GM23338 (cell line): ENCODE measurements at regions not wholly inside any gene's neighbourhood (a gene's known extent, or its start where the extent isn't known, plus 50 kb on each side); places are given as distances from the start of the nearest gene placed in this dataset.

ENCODE experiments used
- ATAC-seq: fragments of 200-7000 bp; cut with Tn5 transposase; 3 replicates; pipeline ENCODE4 v1.9.1; 2020
- DNase-seq: peaks from one replicate; pipeline ENCODE4 v3.0.0-alpha.2; 2015; ENCODE audit warnings: low spot score
- H2AFZ ChIP-seq: fragments of 200-600 bp; sonication (generic); 2 replicates; pipeline ENCODE4 v1.8.0; 2016; ENCODE audit warnings: antibody characterized with exemption, mild to moderate bottlenecking, moderate library complexity
- H3F3A ChIP-seq: fragments of 200-600 bp; sonication (generic); replicated peaks from 2 replicates; pipeline ENCODE4 v1.8.0; 2017; ENCODE audit warnings: antibody characterized with exemption, mixed run types, low read depth
- H3K27ac ChIP-seq: fragments of 200-600 bp; sonication (generic); 2 replicates; pipeline ENCODE4 v1.6.1; 2016; ENCODE audit warnings: low read depth
- H3K27me3 ChIP-seq: fragments of 200-600 bp; sonication (generic); 2 replicates; pipeline ENCODE4 v1.8.0; 2016; ENCODE audit warnings: mild to moderate bottlenecking, mixed run types, moderate library complexity; ENCODE audit not compliant: insufficient read depth
- H3K36me3 ChIP-seq: fragments of 200-600 bp; sonication (generic); 2 replicates; pipeline ENCODE4 v1.8.0; 2016; ENCODE audit warnings: mild to moderate bottlenecking; ENCODE audit not compliant: insufficient read depth
- H3K4me1 ChIP-seq: fragments of 200-600 bp; sonication (generic); 2 replicates; pipeline ENCODE4 v1.8.0; 2016; ENCODE audit warnings: mild to moderate bottlenecking, moderate library complexity; ENCODE audit not compliant: insufficient read depth
- H3K4me2 ChIP-seq: fragments of 200-600 bp; sonication (generic); 2 replicates; pipeline ENCODE4 v1.7.1; 2017; ENCODE audit warnings: mixed run types
- H3K4me3 ChIP-seq: fragments of 200-600 bp; sonication (generic); 2 replicates; pipeline ENCODE4 v1.6.1; 2016; ENCODE audit warnings: mixed run types
- H3K79me2 ChIP-seq: fragments of 200-600 bp; sonication (generic); replicated peaks from 2 replicates; pipeline ENCODE4 v1.8.0; 2017; ENCODE audit warnings: mild to moderate bottlenecking; ENCODE audit not compliant: insufficient read depth
- H3K9me2 ChIP-seq: fragments of 200-600 bp; sonication (generic); 2 replicates; pipeline ENCODE4 v1.8.0; 2017; ENCODE audit not compliant: insufficient read depth
- H4K20me1 ChIP-seq: fragments of 200-600 bp; sonication (generic); replicated peaks from 2 replicates; pipeline ENCODE4 v1.8.0; 2017; ENCODE audit warnings: mild to moderate bottlenecking; ENCODE audit not compliant: insufficient read depth
- H3K27ac Mint-ChIP-seq: 2 replicates; pipeline ENCODE4 v1.8.0; 2020; ENCODE audit warnings: inconsistent platforms, mild to moderate bottlenecking, moderate library complexity, mixed read lengths
- H3K27me3 Mint-ChIP-seq: 3 replicates; pipeline ENCODE4 v1.8.0; 2022; ENCODE audit warnings: low read depth, mild to moderate bottlenecking, moderate library complexity, mixed read lengths, inconsistent platforms; ENCODE audit not compliant: insufficient read depth, poor library complexity
- H3K36me3 Mint-ChIP-seq: 3 replicates; pipeline ENCODE4 v1.8.0; 2021; ENCODE audit warnings: low read depth, mild to moderate bottlenecking, inconsistent platforms, moderate library complexity, mixed read lengths
- H3K4me1 Mint-ChIP-seq: 3 replicates; pipeline ENCODE4 v1.8.0; 2020; ENCODE audit warnings: mild to moderate bottlenecking, inconsistent platforms, mixed read lengths
- H3K4me3 Mint-ChIP-seq: 3 replicates; pipeline ENCODE4 v1.8.0; 2021; ENCODE audit warnings: moderate library complexity, mild to moderate bottlenecking, inconsistent platforms, mixed read lengths
- H3K9me3 Mint-ChIP-seq: 3 replicates; pipeline ENCODE4 v1.8.0; 2020; ENCODE audit warnings: moderate library complexity, mild to moderate bottlenecking, inconsistent platforms, mixed read lengths
- EZH2 ChIP-seq: fragments of 200-600 bp; sonication (generic); IDR thresholded peaks from one replicate; pipeline ENCODE4 v1.8.0; 2017; ENCODE audit warnings: antibody characterized with exemption, mild to moderate bottlenecking, low read depth; ENCODE audit not compliant: unreplicated experiment
- EZH2phosphoT487 ChIP-seq: fragments of 200-600 bp; sonication (generic); IDR thresholded peaks from one replicate; pipeline ENCODE4 v1.8.1; 2018; ENCODE audit warnings: antibody characterized with exemption; ENCODE audit not compliant: unreplicated experiment
- STAT1 ChIP-seq: IDR thresholded peaks from one replicate; pipeline ENCODE4 v1.6.1; 2016; ENCODE audit warnings: antibody characterized with exemption; ENCODE audit not compliant: unreplicated experiment
- TF ChIP-seq, protein P1 (sequence below): IDR thresholded peaks from one replicate; pipeline ENCODE4 v1.6.1; 2018; ENCODE audit warnings: antibody characterized with exemption; ENCODE audit not compliant: unreplicated experiment
- TF ChIP-seq, protein P2 (sequence below): IDR thresholded peaks from 2 replicates; pipeline ENCODE4 v1.6.1; 2016; ENCODE audit warnings: antibody characterized with exemption
- TF ChIP-seq, protein P3 (sequence below): fragments of 250-450 bp; sonication (Bioruptor Pico); IDR thresholded peaks from 2 replicates; pipeline ENCODE4 v1.5.0; 2020; ENCODE audit warnings: mild to moderate bottlenecking, moderate library complexity

DNA sequence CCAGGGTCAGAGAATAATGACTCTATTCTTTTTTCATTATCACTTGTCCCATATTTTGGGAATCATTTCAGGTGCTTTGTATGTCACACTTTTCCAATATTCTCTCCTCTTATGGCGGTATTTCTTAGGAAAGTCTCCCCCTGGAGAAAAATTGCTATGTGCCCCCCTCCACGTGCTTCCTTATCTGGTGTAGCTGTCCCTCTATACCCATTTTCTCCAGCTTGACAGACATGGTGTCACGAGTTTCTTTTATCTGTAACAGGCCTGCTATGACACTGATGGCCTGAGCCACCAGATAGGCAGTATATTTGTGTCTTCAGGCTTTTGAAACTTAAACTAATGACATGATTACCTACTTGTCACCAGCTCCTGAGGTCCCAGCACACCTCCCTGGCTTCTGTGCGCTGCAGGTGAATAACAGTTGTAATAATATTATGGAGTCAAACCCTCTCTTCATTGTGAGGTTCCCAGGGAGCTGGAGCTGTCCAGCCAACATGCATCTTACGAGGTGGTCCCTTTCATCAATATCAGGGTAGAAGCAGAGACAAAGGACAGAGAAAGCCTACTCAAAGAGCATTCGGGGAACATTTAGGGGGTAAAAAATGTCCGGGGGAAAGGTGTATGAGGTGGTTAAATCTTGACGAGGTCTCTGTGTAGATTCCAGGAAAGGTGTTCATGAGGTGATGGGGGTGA lies 71.2 kb upstream of the DUSP10 start (continued):
- TF ChIP-seq, protein P1, sequence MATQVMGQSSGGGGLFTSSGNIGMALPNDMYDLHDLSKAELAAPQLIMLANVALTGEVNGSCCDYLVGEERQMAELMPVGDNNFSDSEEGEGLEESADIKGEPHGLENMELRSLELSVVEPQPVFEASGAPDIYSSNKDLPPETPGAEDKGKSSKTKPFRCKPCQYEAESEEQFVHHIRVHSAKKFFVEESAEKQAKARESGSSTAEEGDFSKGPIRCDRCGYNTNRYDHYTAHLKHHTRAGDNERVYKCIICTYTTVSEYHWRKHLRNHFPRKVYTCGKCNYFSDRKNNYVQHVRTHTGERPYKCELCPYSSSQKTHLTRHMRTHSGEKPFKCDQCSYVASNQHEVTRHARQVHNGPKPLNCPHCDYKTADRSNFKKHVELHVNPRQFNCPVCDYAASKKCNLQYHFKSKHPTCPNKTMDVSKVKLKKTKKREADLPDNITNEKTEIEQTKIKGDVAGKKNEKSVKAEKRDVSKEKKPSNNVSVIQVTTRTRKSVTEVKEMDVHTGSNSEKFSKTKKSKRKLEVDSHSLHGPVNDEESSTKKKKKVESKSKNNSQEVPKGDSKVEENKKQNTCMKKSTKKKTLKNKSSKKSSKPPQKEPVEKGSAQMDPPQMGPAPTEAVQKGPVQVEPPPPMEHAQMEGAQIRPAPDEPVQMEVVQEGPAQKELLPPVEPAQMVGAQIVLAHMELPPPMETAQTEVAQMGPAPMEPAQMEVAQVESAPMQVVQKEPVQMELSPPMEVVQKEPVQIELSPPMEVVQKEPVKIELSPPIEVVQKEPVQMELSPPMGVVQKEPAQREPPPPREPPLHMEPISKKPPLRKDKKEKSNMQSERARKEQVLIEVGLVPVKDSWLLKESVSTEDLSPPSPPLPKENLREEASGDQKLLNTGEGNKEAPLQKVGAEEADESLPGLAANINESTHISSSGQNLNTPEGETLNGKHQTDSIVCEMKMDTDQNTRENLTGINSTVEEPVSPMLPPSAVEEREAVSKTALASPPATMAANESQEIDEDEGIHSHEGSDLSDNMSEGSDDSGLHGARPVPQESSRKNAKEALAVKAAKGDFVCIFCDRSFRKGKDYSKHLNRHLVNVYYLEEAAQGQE: no peak

DNA sequence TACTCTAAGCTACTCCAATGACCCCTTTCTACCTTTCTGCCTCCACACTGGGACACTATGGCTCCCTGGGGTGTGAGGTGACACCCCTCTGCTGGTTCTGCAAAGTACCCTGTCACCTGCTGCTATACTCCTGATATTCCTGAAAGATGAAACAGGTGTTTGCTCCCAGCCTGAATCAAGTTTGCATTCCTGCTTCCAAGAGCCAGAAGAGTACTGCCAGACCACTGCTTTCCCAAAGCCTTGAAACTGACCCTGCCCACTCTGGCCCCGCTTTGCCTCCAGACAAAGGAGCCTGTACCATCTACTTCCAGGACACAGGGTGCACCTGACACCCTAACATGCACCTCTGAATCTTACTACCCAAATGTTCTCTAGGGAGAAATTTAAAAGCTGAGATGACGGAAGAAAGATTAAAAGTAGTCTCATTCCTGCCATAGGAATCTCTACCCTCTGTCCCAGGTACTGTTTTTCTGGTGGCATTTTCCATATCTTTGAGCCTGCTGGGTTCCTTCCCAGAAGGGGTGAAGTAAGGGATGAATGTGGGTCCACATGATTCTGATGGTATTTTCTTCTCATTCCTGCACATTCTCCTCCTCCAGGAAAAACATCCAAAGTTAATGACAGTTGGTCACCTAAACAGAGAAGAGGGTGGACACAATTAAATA lies 70.3 kb upstream of the DUSP10 start:
- no peaks in the 10 kb centered on the region for H3K36me3 ChIP-seq
- H4K20me1 ChIP-seq: no peaks in the 10 kb centered on the region
- H3K4me3 ChIP-seq: no peak overlapping the region
- H3K4me1 ChIP-seq: no peaks in the 10 kb centered on the region
- no peaks in the 10 kb centered on the region for H3K27me3 Mint-ChIP-seq
- H3K4me2 ChIP-seq: no peak overlapping the region
- no peak overlapping the region for H3K27ac ChIP-seq
- ATAC-seq: no peak
- H3F3A ChIP-seq: no peaks in the 10 kb centered on the region
- H3K27ac Mint-ChIP-seq: no peak overlapping the region
- H3K9me2 ChIP-seq: 0 out of 2 replicates have a peak, but pooled peaks cover 2% of the 10 kb centered on the region
- no peaks in the 10 kb centered on the region for H3K79me2 ChIP-seq
- no peak overlapping the region for H3K4me3 Mint-ChIP-seq
- no peak for DNase-seq
- no peaks in the 10 kb centered on the region for H3K27me3 ChIP-seq
- H3K36me3 Mint-ChIP-seq: no peaks in the 10 kb centered on the region
- H2AFZ ChIP-seq: no peak overlapping the region
- no peaks in the 10 kb centered on the region for H3K9me3 Mint-ChIP-seq
- H3K4me1 Mint-ChIP-seq: peaks cover 7% of the 10 kb centered on the region; the same call in 2 of the 3 replicates
- TF ChIP-seq, protein P1: no peak
- TF ChIP-seq EZH2 (no peak), EZH2phosphoT487 (no peak), STAT1 (no peak)
- TF ChIP-seq, protein P2, sequence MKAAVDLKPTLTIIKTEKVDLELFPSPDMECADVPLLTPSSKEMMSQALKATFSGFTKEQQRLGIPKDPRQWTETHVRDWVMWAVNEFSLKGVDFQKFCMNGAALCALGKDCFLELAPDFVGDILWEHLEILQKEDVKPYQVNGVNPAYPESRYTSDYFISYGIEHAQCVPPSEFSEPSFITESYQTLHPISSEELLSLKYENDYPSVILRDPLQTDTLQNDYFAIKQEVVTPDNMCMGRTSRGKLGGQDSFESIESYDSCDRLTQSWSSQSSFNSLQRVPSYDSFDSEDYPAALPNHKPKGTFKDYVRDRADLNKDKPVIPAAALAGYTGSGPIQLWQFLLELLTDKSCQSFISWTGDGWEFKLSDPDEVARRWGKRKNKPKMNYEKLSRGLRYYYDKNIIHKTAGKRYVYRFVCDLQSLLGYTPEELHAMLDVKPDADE: no peak
- TF ChIP-seq, protein P3, sequence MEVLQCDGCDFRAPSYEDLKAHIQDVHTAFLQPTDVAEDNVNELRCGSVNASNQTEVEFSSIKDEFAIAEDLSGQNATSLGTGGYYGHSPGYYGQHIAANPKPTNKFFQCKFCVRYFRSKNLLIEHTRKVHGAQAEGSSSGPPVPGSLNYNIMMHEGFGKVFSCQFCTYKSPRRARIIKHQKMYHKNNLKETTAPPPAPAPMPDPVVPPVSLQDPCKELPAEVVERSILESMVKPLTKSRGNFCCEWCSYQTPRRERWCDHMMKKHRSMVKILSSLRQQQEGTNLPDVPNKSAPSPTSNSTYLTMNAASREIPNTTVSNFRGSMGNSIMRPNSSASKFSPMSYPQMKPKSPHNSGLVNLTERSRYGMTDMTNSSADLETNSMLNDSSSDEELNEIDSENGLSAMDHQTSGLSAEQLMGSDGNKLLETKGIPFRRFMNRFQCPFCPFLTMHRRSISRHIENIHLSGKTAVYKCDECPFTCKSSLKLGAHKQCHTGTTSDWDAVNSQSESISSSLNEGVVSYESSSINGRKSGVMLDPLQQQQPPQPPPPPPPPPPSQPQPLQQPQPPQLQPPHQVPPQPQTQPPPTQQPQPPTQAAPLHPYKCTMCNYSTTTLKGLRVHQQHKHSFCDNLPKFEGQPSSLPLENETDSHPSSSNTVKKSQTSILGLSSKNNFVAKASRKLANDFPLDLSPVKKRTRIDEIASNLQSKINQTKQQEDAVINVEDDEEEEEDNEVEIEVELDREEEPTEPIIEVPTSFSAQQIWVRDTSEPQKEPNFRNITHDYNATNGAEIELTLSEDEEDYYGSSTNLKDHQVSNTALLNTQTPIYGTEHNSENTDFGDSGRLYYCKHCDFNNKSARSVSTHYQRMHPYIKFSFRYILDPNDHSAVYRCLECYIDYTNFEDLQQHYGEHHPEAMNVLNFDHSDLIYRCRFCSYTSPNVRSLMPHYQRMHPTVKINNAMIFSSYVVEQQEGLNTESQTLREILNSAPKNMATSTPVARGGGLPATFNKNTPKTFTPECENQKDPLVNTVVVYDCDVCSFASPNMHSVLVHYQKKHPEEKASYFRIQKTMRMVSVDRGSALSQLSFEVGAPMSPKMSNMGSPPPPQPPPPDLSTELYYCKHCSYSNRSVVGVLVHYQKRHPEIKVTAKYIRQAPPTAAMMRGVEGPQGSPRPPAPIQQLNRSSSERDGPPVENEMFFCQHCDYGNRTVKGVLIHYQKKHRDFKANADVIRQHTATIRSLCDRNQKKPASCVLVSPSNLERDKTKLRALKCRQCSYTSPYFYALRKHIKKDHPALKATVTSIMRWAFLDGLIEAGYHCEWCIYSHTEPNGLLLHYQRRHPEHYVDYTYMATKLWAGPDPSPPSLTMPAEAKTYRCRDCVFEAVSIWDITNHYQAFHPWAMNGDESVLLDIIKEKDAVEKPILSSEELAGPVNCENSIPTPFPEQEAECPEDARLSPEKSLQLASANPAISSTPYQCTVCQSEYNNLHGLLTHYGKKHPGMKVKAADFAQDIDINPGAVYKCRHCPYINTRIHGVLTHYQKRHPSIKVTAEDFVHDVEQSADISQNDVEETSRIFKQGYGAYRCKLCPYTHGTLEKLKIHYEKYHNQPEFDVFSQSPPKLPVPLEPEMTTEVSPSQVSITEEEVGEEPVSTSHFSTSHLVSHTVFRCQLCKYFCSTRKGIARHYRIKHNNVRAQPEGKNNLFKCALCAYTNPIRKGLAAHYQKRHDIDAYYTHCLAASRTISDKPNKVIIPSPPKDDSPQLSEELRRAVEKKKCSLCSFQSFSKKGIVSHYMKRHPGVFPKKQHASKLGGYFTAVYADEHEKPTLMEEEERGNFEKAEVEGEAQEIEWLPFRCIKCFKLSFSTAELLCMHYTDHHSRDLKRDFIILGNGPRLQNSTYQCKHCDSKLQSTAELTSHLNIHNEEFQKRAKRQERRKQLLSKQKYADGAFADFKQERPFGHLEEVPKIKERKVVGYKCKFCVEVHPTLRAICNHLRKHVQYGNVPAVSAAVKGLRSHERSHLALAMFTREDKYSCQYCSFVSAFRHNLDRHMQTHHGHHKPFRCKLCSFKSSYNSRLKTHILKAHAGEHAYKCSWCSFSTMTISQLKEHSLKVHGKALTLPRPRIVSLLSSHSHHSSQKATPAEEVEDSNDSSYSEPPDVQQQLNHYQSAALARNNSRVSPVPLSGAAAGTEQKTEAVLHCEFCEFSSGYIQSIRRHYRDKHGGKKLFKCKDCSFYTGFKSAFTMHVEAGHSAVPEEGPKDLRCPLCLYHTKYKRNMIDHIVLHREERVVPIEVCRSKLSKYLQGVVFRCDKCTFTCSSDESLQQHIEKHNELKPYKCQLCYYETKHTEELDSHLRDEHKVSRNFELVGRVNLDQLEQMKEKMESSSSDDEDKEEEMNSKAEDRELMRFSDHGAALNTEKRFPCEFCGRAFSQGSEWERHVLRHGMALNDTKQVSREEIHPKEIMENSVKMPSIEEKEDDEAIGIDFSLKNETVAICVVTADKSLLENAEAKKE (CRISPR knock-in tag): no peak
